ENCODE measurements at regions not wholly inside any gene's neighbourhood (a gene's known extent, or its start where the extent isn't known, plus 50 kb on each side); places are given as distances from the start of the nearest gene placed in this dataset.
"Not testable (repeated sequence)": the region's sequence is repeated elsewhere in the genome, so short reads cannot be mapped to it uniquely, and the experiment has no call there.

GRCh38 chr12:84036912-84037311 lies 875.7 kb downstream of the SLC6A15 start:
- POLR2A ChIA-PET, result no interaction called here
- Histone ChIP-seq H3K9me3 (ENCODE audit: control insufficient read depth, insufficient read depth, low read length) (peaks cover 8% of the 10 kb centered on the region), H3K27ac (ENCODE audit: low read depth, low read length) (no peak overlapping the region), H3K4me3 (ENCODE audit: low read depth, low read length) (no peak overlapping the region), H3K27me3 (ENCODE audit: control insufficient read depth, insufficient read depth, low read length) (no peaks in the 10 kb centered on the region)
- TF ChIP-seq CTCF (IDR thresholded peaks at IDR 0.05; ENCODE audit: low read depth, low read length), result no peak
- no peak for DNase-seq (ENCODE audit: low read depth, low spot score)
- CTCF ChIA-PET, result no interaction called here

DNA sequence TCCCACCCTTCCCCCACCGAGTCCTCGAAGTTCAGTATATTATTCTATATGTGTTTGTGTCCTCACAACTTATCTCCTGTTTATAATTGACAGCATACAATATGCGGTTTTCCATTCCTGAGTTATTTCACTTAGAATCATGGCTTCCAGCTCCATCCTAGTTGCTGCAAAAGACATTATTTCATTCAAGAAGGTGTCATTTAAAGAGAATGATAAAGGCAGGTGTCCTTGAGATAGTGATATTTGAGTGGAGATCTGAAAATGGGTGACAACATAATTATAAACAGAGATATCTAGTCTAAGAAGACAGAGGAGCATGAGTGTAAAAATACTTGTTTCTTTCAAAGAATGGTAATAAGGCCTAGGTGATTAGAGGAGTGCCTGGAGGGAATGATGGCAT lies 876.8 kb downstream of the SLC6A15 start:
- DNase-seq (ENCODE audit: low read depth, low spot score), result no peak
- no peaks in the 10 kb centered on the region for H3K27me3 ChIP-seq (ENCODE audit: control insufficient read depth, insufficient read depth, low read length)
- POLR2A ChIA-PET, result no interaction called here
- peaks cover 8% of the 10 kb centered on the region for H3K9me3 ChIP-seq (ENCODE audit: control insufficient read depth, insufficient read depth, low read length)
- CTCF ChIA-PET, result no interaction called here
- H3K27ac ChIP-seq (ENCODE audit: low read depth, low read length), result no peak overlapping the region
- TF ChIP-seq CTCF (IDR thresholded peaks at IDR 0.05; ENCODE audit: low read depth, low read length), result no peak
- H3K4me3 ChIP-seq (ENCODE audit: low read depth, low read length), result no peak overlapping the region

- ChIA-PET POLR2A (no interaction called here), CTCF (no interaction called here)
- Histone ChIP-seq H3K27me3 (ENCODE audit: control insufficient read depth, insufficient read depth, low read length) (no peaks in the 10 kb centered on the region), H3K27ac (ENCODE audit: low read depth, low read length) (no peak overlapping the region), H3K9me3 (ENCODE audit: control insufficient read depth, insufficient read depth, low read length) (peaks cover 8% of the 10 kb centered on the region), H3K4me3 (ENCODE audit: low read depth, low read length) (no peak overlapping the region)
- DNase-seq (ENCODE audit: low read depth, low spot score), result no peak
- no peak for TF ChIP-seq CTCF (IDR thresholded peaks at IDR 0.05; ENCODE audit: low read depth, low read length)
These were observed 877.7 kb downstream of the SLC6A15 start for GRCh38 chr12:84034871-84035270.

DNA sequence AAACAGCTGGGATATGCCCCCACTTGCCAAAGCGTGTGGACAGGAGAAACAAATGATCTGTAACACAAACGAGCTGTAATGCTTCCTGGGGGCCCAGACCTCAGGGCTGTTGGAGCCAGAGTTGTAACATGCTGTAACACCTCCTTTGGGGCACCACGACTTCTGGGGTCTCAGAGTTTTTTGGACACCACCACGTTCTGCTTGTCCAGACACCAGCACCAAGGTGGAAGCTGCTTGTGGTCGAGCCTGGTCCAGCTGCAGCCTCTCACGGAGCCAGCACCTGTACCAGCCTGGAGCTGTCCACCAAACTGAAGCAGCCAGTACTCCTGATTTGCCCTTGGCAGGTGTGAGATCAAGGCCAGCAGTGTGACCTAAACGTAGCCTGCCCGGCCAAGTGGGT lies 879.4 kb downstream of the SLC6A15 start:
- peaks cover 8% of the 10 kb centered on the region for H3K9me3 ChIP-seq (ENCODE audit: control insufficient read depth, insufficient read depth, low read length)
- no peak for DNase-seq (ENCODE audit: low read depth, low spot score)
- H3K27me3 ChIP-seq (ENCODE audit: control insufficient read depth, insufficient read depth, low read length), result no peaks in the 10 kb centered on the region
- ChIA-PET POLR2A (no interaction called here), CTCF (no interaction called here)
- no peak for TF ChIP-seq CTCF (IDR thresholded peaks at IDR 0.05; ENCODE audit: low read depth, low read length)
- H3K27ac ChIP-seq (ENCODE audit: low read depth, low read length), result no peak overlapping the region
- H3K4me3 ChIP-seq (ENCODE audit: low read depth, low read length), result no peak overlapping the region

DNA sequence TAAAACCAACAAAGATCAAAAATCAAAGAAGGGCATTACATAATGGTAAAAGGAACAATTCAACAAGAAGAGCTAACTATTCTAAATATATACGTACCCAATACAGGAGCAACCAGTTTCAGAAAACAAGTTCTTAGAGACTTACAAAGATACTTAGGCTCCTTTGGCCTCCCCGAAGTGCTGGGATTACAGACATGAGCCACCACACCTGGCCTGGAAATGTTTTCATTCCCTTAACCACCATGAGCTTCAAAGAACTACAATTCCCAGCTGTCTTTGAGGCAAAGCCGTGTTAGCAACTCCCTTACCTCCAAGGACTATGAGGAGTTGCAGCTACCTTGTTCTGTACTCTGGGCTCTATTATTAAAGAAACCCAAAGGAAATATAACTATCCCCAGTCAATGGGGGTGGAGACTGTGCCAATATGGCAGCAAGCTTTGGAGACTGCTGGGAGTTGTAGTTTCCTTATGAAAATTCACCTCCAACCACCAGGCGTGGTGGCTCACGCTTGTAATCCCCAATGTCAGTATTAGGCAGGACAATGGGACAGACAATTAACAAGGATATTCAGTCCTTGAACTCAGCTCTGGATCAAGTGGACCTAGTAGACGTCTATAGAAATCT lies 893.9 kb downstream of the SLC6A15 start:
- DNase-seq (ENCODE audit: low read depth, low spot score); H3K9me3 ChIP-seq (ENCODE audit: control insufficient read depth, insufficient read depth, low read length); H3K27me3 ChIP-seq (ENCODE audit: control insufficient read depth, insufficient read depth, low read length); POLR2A ChIA-PET; H3K4me3 ChIP-seq (ENCODE audit: low read depth, low read length); CTCF ChIA-PET; H3K27ac ChIP-seq (ENCODE audit: low read depth, low read length): not testable (repeated sequence)

DNA sequence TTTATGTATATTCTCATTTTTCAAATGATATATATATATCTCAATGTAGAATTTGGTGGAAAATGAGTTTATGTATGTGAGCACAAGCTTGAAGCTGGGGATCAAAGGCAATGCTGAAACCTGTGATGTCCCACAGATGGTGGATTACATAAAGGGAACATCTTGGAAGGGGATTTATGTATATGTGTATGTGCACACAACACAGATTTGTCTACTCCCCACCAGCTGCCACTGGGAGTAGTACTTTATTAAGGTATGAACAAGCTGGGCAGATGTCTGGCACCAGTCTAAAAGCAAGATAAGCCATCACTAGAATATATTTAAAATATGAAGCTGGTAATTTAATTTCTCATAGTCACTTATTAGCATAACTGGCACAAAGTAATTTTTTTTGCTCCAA lies 895.6 kb downstream of the SLC6A15 start:
- Histone ChIP-seq H3K27me3 (ENCODE audit: control insufficient read depth, insufficient read depth, low read length) (no peaks in the 10 kb centered on the region), H3K27ac (ENCODE audit: low read depth, low read length) (no peak overlapping the region), H3K4me3 (ENCODE audit: low read depth, low read length) (no peak overlapping the region), H3K9me3 (ENCODE audit: control insufficient read depth, insufficient read depth, low read length) (no peaks in the 10 kb centered on the region; the same call in none of the 2 replicates)
- no peak for DNase-seq (ENCODE audit: low read depth, low spot score)
- ChIA-PET POLR2A (no interaction called here), CTCF (no interaction called here)
- TF ChIP-seq CTCF (IDR thresholded peaks at IDR 0.05; ENCODE audit: low read depth, low read length), result no peak

Data from AG04450 (cell line).